K562 (cell line): ENCODE measurements at regions not wholly inside any gene's neighbourhood (a gene's known extent, or its start where the extent isn't known, plus 50 kb on each side); places are given as distances from the start of the nearest gene placed in this dataset.

Experiments used
- ATAC-seq: fragments of 200-7000 bp; cut with Tn5 transposase; 3 replicates; pipeline ENCODE4 v1.9.1; 2020; ENCODE audit warnings: moderate library complexity
- BruUV-seq: library from RNA; stranded (reverse); fragments of 400-500 nt; replicated peaks from 2 replicates; lab custom pipeline; 2021; lab: Mats Ljungman, UMichigan
- CTCF ChIA-PET: fragments of 300-600 bp; formaldehyde crosslinking; extraction: SDS; loops from one replicate; lab custom pipeline; 2021; ENCODE audit warnings: low intra/inter-chr PET ratio; lab: Yijun Ruan, JAX
- POLR2A ChIA-PET: fragments of 300-600, 350-650 bp; sonication (Branson Sonifier 250); formaldehyde crosslinking; extraction: SDS; loops from one replicate; lab custom pipeline; 2021; ENCODE audit warnings: antibody characterized with exemption, inconsistent platforms; lab: Yijun Ruan, JAX
- DNase-seq, 4 experiments: peaks; one replicate each; pipeline versions ENCODE4 v3.0.0 to v3.0.0-alpha.2; 2011 to 2018; ENCODE audit warnings: low spot score in 3 of 4, mixed read lengths in 3 of 4; ENCODE audit errors: extremely low read depth in 1 of 4
- FAIRE-seq: peaks from 2 replicates; lab custom pipeline; 2011; peaks lifted over from hg19 to GRCh38; lab: Jason Lieb, UNC
- H2AFZ ChIP-seq: 2 replicates; pipeline ENCODE4 v1.6.0; 2011; ENCODE audit warnings: low read depth, low read length, control low read depth, inconsistent platforms
- H3K27ac ChIP-seq: fragments of 200-600 bp; 3 replicates; pipeline ENCODE4 v1.8.0; 2011; ENCODE audit warnings: low read depth, mild to moderate bottlenecking, control low read depth, inconsistent platforms, low read length, moderate library complexity, mixed read lengths; ENCODE audit errors: extremely low read depth
- H3K27me3 ChIP-seq, 2 experiments: fragments of 300-600 bp in 1 of 2; 2 replicates in 1 of 2; 3 replicates in 1 of 2; pipeline versions ENCODE4 v1.6.0 to v1.8.0; 2011; ENCODE audit warnings: inconsistent platforms in 2 of 2, low read length in 2 of 2, mild to moderate bottlenecking in 1 of 2, mixed read lengths in 1 of 2, moderate library complexity in 1 of 2; ENCODE audit not compliant: control insufficient read depth in 2 of 2, insufficient read depth in 2 of 2
- H3K36me3 ChIP-seq: fragments of 300-600 bp; 3 replicates; pipeline ENCODE4 v1.8.0; 2011; ENCODE audit warnings: mild to moderate bottlenecking, low read length, inconsistent platforms; ENCODE audit not compliant: control insufficient read depth, insufficient read depth
- H3K4me1 ChIP-seq, 2 experiments: fragments of 200-600 bp in 1 of 2; replicated peaks in 1 of 2; 2 replicates in 1 of 2; 3 replicates in 1 of 2; pipeline versions ENCODE4 v1.5.1 to v1.8.0; 2011; ENCODE audit warnings: inconsistent platforms in 2 of 2, low read length in 2 of 2, mild to moderate bottlenecking in 1 of 2, mixed read lengths in 1 of 2, moderate library complexity in 1 of 2; ENCODE audit not compliant: control insufficient read depth in 2 of 2, insufficient read depth in 2 of 2
- H3K4me2 ChIP-seq: 2 replicates; pipeline ENCODE4 v1.6.1; 2011; ENCODE audit warnings: low read length, control low read depth, inconsistent platforms, mixed read lengths; ENCODE audit not compliant: insufficient read depth
- H3K4me3 ChIP-seq: fragments of 200-600 bp; sonication (generic), shearing (Covaris generic); 2 replicates; pipeline ENCODE4 v1.5.1; 2016; ENCODE audit warnings: control low read depth, inconsistent platforms
- H3K79me2 ChIP-seq: fragments of 200-600 bp; 3 replicates; pipeline ENCODE4 v1.8.0; 2011; ENCODE audit warnings: low read length, inconsistent platforms; ENCODE audit not compliant: control insufficient read depth, insufficient read depth
- H3K9ac ChIP-seq, 2 experiments: 2 replicates each; pipeline versions ENCODE4 v1.6.0 to v1.6.1; 2011; ENCODE audit warnings: low read depth in 2 of 2, low read length in 2 of 2, control low read depth in 1 of 2, inconsistent platforms in 1 of 2, mild to moderate bottlenecking in 1 of 2, mixed read lengths in 1 of 2; ENCODE audit not compliant: insufficient read depth in 1 of 2
- H3K9me1 ChIP-seq: one replicate; pipeline ENCODE4 v1.6.0; 2011; ENCODE audit warnings: inconsistent platforms, mild to moderate bottlenecking, low read length, moderate library complexity; ENCODE audit not compliant: control insufficient read depth, insufficient read depth
- H3K9me3 ChIP-seq: replicated peaks from 2 replicates; pipeline ENCODE4 v1.5.1; 2011; ENCODE audit warnings: low read depth, low read length, inconsistent platforms; ENCODE audit not compliant: control insufficient read depth, insufficient read depth
- H4K20me1 ChIP-seq: replicated peaks from 2 replicates; pipeline ENCODE4 v1.6.1; 2011; ENCODE audit warnings: low read length, inconsistent platforms, mixed read lengths; ENCODE audit not compliant: control insufficient read depth, insufficient read depth
- CEBPB ChIP-seq: fragments of 450-650 bp; IDR thresholded peaks from 2 replicates; pipeline ENCODE4 v1.6.1; 2016; ENCODE audit warnings: missing genetic modification characterization, missing compliant biosample characterization
- HOXB6 ChIP-seq: fragments of 250-450 bp; sonication (Bioruptor Pico); IDR thresholded peaks from 2 replicates; pipeline ENCODE4 v1.5.1; 2022; ENCODE audit warnings: mild to moderate bottlenecking, borderline replicate concordance
- NELFE ChIP-seq: IDR thresholded peaks from 2 replicates; pipeline ENCODE4 v1.6.1; 2011; ENCODE audit warnings: mild to moderate bottlenecking; ENCODE audit not compliant: insufficient read depth, insufficient read length
- SP2 ChIP-seq: IDR thresholded peaks from 2 replicates; pipeline ENCODE4 v1.6.1; 2011; ENCODE audit warnings: mild to moderate bottlenecking, low read depth, low read length, moderate library complexity; ENCODE audit not compliant: poor library complexity, severe bottlenecking; ENCODE audit errors: extremely low read depth
- U2AF2 ChIP-seq: fragments of 200-400 bp; formaldehyde crosslinking; optimal IDR thresholded peaks from 2 replicates; pipeline ENCODE3; 2017; ENCODE audit warnings: low read depth, mild to moderate bottlenecking, low read length
- ZFP36 ChIP-seq: fragments of 150-350 bp; IDR thresholded peaks from 2 replicates; pipeline ENCODE4 v1.6.1; 2018; ENCODE audit warnings: low read length, low read depth; ENCODE audit not compliant: partially characterized antibody
- WGBS: fragments of 100-300 bp; shearing (Covaris generic); methylation state at CpG from one replicate; pipeline ENCODE4 v1.1.6; 2016; ENCODE audit warnings: low coverage, mixed read lengths; ENCODE audit not compliant: insufficient coverage; ENCODE audit errors: missing lambda C conversion rate; 5-methylcytosine and 5-hydroxymethylcytosine counted together
- in situ Hi-C: fragments of 300-500 bp; cut with MboI; formaldehyde crosslinking; loops from 4 replicates; pipeline ENCODE4 v1.15.0; 2018; ENCODE audit warnings: inconsistent platforms, mixed read lengths
- intact Hi-C: fragments of 100-400 bp; cut with micrococcal nuclease; formaldehyde crosslinking; loops from 2 replicates; pipeline ENCODE4 v1.14.2; 2022
- TF ChIP-seq, protein P1 (sequence below): IDR thresholded peaks from 2 replicates; pipeline ENCODE4 v1.6.1; 2011; ENCODE audit warnings: borderline replicate concordance, low read depth, mild to moderate bottlenecking, moderate library complexity, low read length; ENCODE audit not compliant: insufficient read depth, poor library complexity, severe bottlenecking
- TF ChIP-seq, protein P2 (sequence below): IDR thresholded peaks from 2 replicates; pipeline ENCODE4 v1.6.1; 2012; ENCODE audit warnings: low read depth, low read length, improper control_type of control experiment, borderline replicate concordance
- TF ChIP-seq, protein P3 (sequence below): sonication (generic); formaldehyde crosslinking; IDR thresholded peaks from 2 replicates; pipeline ENCODE4 v1.8.1; 2022; ENCODE audit warnings: missing genetic modification reagents
- TF ChIP-seq, protein P4 (sequence below): fragments of 250-450 bp; sonication (Bioruptor Pico); IDR thresholded peaks from 2 replicates; pipeline ENCODE4 v1.5.1; 2021; ENCODE audit warnings: mild to moderate bottlenecking

DNA sequence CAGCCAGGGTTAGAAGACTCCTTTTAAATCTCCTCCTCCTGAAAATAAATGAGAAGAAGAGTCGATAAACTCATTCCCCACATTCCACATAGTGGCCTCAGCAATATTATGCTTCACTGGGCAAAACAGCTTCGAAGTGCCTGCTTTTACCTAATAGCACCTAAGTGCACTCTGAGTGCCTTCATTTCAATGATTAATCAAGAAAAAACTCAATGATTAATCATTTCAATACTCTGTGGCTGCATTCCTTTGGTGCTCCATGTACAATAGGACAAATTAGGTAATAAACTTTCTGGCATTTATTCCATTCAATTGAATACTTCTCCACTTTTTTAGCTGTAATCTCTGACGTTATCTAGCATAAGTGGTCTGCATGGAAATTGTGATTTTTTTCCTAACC is 174.6 kb downstream of the CCDC71L start:
- Histone ChIP-seq H2AFZ (peak overlapping the region; percentile 44; the same call in 1 of the 2 replicates), H3K4me1 (peaks cover 7 to 15% of the 10 kb centered on the region in 2 experiments; a peak in 3 of 5 replicates), H3K27ac (no peak overlapping the region)
- ATAC-seq, result no peak
- in situ Hi-C loops, result no loop called here
- no peak for TF ChIP-seq ZFP36
- no peak for TF ChIP-seq NELFE
- TF ChIP-seq HOXB6 (CRISPR knock-in tag), result no peak
- TF ChIP-seq, protein P1, sequence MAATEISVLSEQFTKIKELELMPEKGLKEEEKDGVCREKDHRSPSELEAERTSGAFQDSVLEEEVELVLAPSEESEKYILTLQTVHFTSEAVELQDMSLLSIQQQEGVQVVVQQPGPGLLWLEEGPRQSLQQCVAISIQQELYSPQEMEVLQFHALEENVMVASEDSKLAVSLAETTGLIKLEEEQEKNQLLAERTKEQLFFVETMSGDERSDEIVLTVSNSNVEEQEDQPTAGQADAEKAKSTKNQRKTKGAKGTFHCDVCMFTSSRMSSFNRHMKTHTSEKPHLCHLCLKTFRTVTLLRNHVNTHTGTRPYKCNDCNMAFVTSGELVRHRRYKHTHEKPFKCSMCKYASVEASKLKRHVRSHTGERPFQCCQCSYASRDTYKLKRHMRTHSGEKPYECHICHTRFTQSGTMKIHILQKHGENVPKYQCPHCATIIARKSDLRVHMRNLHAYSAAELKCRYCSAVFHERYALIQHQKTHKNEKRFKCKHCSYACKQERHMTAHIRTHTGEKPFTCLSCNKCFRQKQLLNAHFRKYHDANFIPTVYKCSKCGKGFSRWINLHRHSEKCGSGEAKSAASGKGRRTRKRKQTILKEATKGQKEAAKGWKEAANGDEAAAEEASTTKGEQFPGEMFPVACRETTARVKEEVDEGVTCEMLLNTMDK, result no peak
- TF ChIP-seq U2AF2, result no peak
- TF ChIP-seq, protein P2, sequence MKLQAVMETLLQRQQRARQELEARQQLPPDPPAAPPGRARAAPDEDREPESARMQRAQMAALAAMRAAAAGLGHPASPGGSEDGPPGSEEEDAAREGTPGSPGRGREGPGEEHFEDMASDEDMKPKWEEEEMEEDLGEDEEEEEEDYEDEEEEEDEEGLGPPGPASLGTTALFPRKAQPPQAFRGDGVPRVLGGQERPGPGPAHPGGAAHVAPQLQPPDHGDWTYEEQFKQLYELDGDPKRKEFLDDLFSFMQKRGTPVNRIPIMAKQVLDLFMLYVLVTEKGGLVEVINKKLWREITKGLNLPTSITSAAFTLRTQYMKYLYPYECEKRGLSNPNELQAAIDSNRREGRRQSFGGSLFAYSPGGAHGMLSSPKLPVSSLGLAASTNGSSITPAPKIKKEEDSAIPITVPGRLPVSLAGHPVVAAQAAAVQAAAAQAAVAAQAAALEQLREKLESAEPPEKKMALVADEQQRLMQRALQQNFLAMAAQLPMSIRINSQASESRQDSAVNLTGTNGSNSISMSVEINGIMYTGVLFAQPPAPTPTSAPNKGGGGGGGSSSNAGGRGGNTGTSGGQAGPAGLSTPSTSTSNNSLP, result no peak
- TF ChIP-seq SP2, result no peak
- TF ChIP-seq, protein P3, sequence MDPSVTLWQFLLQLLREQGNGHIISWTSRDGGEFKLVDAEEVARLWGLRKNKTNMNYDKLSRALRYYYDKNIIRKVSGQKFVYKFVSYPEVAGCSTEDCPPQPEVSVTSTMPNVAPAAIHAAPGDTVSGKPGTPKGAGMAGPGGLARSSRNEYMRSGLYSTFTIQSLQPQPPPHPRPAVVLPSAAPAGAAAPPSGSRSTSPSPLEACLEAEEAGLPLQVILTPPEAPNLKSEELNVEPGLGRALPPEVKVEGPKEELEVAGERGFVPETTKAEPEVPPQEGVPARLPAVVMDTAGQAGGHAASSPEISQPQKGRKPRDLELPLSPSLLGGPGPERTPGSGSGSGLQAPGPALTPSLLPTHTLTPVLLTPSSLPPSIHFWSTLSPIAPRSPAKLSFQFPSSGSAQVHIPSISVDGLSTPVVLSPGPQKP (CRISPR knock-in tag), result no peak
- TF ChIP-seq CEBPB (tag), result no peak
- TF ChIP-seq, protein P4, sequence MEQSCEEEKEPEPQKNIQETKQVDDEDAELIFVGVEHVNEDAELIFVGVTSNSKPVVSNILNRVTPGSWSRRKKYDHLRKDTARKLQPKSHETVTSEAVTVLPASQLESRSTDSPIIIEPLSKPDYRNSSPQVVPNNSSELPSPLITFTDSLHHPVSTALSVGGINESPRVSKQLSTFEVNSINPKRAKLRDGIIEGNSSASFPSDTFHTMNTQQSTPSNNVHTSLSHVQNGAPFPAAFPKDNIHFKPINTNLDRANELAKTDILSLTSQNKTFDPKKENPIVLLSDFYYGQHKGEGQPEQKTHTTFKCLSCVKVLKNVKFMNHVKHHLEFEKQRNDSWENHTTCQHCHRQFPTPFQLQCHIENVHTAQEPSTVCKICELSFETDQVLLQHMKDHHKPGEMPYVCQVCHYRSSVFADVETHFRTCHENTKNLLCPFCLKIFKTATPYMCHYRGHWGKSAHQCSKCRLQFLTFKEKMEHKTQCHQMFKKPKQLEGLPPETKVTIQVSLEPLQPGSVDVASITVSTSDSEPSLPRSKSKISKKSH (CRISPR knock-in tag), result no peak
- TF ChIP-seq, all 486 proteins: peak for 0
- ChIA-PET POLR2A (interaction anchor here (1.7 kb wide), 1 partner anchor 16 kb away, joined by 7 read pairs; no protein-coding TSS in a partner anchor), CTCF (no interaction called here)
- Histone ChIP-seq H3K36me3 (no peaks in the 10 kb centered on the region), H3K9ac (no peak overlapping the region), H4K20me1 (no peaks in the 10 kb centered on the region), H3K4me3 (no peak overlapping the region), H3K79me2 (no peaks in the 10 kb centered on the region), H3K9me3 (peaks cover 10% of the 10 kb centered on the region; the same call in 1 of the 2 replicates), H3K4me2 (no peak overlapping the region), H3K27me3 (no peaks in the 10 kb centered on the region), H3K9me1 (no peaks in the 10 kb centered on the region)
- BruUV-seq, result no TSS peak
- FAIRE-seq (no peak), DNase-seq (no peak)
- 41% methylated on average over 3 of the region's 3 CpGs for WGBS
- intact Hi-C loops, result no loop called here
